GM13977 (cell line): ENCODE measurements at regions not wholly inside any gene's neighbourhood (a gene's known extent, or its start where the extent isn't known, plus 50 kb on each side); places are given as distances from the start of the nearest gene placed in this dataset.

Source experiments
- DNase-seq: peaks from one replicate; pipeline ENCODE4 v3.0.0; 2012; ENCODE audit warnings: low spot score
- CTCF ChIP-seq: IDR thresholded peaks from 2 replicates; pipeline ENCODE4 v1.5.1; 2012; ENCODE audit warnings: mild to moderate bottlenecking, control low read depth; ENCODE audit not compliant: insufficient read depth; ENCODE audit errors: extremely low read depth, missing control alignments
- in situ Hi-C: fragments of 300-500 bp; cut with MboI; formaldehyde crosslinking; loops from one replicate; pipeline ENCODE4 v1.12.0; 2022; ENCODE audit warnings: low sequenced_read_pairs, low pct_unique_long_range_greater_than_20kb, mixed read lengths, inconsistent platforms; ENCODE audit not compliant: unreplicated experiment

GRCh38 chr16:5643855-5644531 is 546.4 kb upstream of the EEF2KMT start:
- no peak for DNase-seq
- in situ Hi-C loops: no loop called here
- TF ChIP-seq CTCF: no peak

- no peak for DNase-seq
- in situ Hi-C loops: no loop called here
- no peak for TF ChIP-seq CTCF
Measured at GRCh38 chr16:5642436-5642835, 544.8 kb upstream of the EEF2KMT start.

GRCh38 chr16:5642011-5642410 is 544.4 kb upstream of the EEF2KMT start:
- no peak for DNase-seq
- in situ Hi-C loops: no loop called here

DNA sequence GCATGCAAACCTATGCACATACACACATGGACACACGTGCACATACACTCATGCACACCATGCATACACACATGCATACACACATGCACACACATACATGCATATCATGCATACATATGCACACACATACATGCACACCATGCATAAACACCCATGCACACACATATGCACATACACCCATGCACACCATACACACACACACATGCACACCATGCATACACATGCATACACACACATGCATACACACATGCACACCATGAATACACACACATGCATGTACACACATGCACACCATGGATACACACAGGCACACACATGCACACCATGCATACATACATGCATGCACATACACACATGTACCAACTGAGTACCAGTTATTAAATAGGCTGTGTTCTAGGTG is 543.3 kb upstream of the EEF2KMT start:
- TF ChIP-seq CTCF: no peak
- in situ Hi-C loops: no loop called here
- DNase-seq: no peak

More at GRCh38 chr16:5642011-5642410, 544.4 kb upstream of the EEF2KMT start:
- no peak for TF ChIP-seq CTCF

GRCh38 chr16:5639531-5639930 is 541.9 kb upstream of the EEF2KMT start:
- in situ Hi-C loops: no loop called here
- DNase-seq: no peak
- TF ChIP-seq CTCF: no peak

DNA sequence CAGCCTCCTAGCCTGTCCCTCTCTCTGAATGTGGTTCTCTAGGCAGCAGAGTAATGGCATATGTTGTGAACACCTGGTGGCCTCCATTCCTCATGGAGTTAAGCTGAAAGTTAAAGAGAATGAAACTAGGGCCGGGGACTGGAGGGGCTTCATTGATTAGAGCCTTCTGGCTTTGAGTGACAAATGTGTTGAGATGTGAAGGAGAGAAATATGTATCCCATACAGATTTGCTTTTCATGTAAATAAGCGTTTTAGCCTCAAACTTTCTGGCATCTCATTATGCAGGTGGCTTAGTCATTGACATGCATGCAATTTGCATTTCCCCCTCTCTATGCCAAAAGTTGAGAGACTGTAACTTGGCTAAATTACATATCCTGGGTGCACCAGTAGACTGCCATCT is 537.7 kb upstream of the EEF2KMT start:
- in situ Hi-C loops: no loop called here
- no peak for TF ChIP-seq CTCF
- DNase-seq: no peak

- TF ChIP-seq CTCF: no peak
- DNase-seq: no peak
- in situ Hi-C loops: no loop called here
Measured at GRCh38 chr16:5634666-5635180, 537.1 kb upstream of the EEF2KMT start.
